ENCODE measurements at regions not wholly inside any gene's neighbourhood (a gene's known extent, or its start where the extent isn't known, plus 50 kb on each side); places are given as distances from the start of the nearest gene placed in this dataset.

GRCh38 chr10:120783098-120783497 lies 68.1 kb upstream of the WDR11 start:
- TF ChIP-seq POLR2A (IDR thresholded peaks at IDR 0.05) (no peak), EP300 (IDR thresholded peaks at IDR 0.05) (no peak), CTCF (IDR thresholded peaks at IDR 0.05) (no peak), POLR2AphosphoS5 (IDR thresholded peaks at IDR 0.05) (no peak)
- intact Hi-C loops (cut with DNase I; ENCODE audit: low total_unique reads), result no loop called here
- no peak overlapping the region for H3K27ac ChIP-seq
- WGBS, 5 donors, result 68 to 87% (median 79%) methylated on average over 5 of the region's 5 CpGs
- no peaks in the 10 kb centered on the region for H3K9me3 ChIP-seq
- H3K4me1 ChIP-seq, result no peaks in the 10 kb centered on the region
- no peaks in the 10 kb centered on the region for H3K36me3 ChIP-seq
- no peak overlapping the region for H3K4me3 ChIP-seq
- DNase-seq, result no peak
- H3K27me3 ChIP-seq, result peaks cover 0 to 12% (median 0%) of the 10 kb centered on the region in 3 donors

- Histone ChIP-seq H3K9me3 (no peaks in the 10 kb centered on the region), H3K27ac (no peak overlapping the region), H3K27me3 (peaks cover 0 to 12% (median 0%) of the 10 kb centered on the region in 3 donors), H3K36me3 (no peaks in the 10 kb centered on the region), H3K4me3 (no peak overlapping the region), H3K4me1 (peaks cover 0 to 2% (median 0%) of the 10 kb centered on the region in 4 donors)
- no peak for DNase-seq
- TF ChIP-seq POLR2A (IDR thresholded peaks at IDR 0.05) (no peak), EP300 (IDR thresholded peaks at IDR 0.05) (no peak), POLR2AphosphoS5 (IDR thresholded peaks at IDR 0.05) (no peak), CTCF (IDR thresholded peaks at IDR 0.05) (no peak)
- intact Hi-C loops (cut with DNase I; ENCODE audit: low total_unique reads), result no loop called here
- 56 to 74% (median 72%) methylated on average over 6 of the region's 6 CpGs for WGBS, 5 donors
Measured at GRCh38 chr10:120783867-120784266, 67.3 kb upstream of the WDR11 start.

- 78 to 88% (median 84%) methylated on average over 5 of the region's 5 CpGs for WGBS, 5 donors
- TF ChIP-seq CTCF (IDR thresholded peaks at IDR 0.05), result no peak
- TF ChIP-seq EP300 (IDR thresholded peaks at IDR 0.05), result no peak
- no peak for TF ChIP-seq POLR2A (IDR thresholded peaks at IDR 0.05)
- no peak for TF ChIP-seq POLR2AphosphoS5 (IDR thresholded peaks at IDR 0.05)
- intact Hi-C loops (cut with DNase I; ENCODE audit: low total_unique reads), result no loop called here
- Histone ChIP-seq H3K4me3 (no peak overlapping the region), H3K27ac (no peak overlapping the region), H3K9me3 (no peaks in the 10 kb centered on the region), H3K27me3 (no peaks in the 10 kb centered on the region), H3K4me1 (peaks cover 0 to 8% (median 0%) of the 10 kb centered on the region in 4 donors), H3K36me3 (no peaks in the 10 kb centered on the region)
- no peak for DNase-seq
Measured at GRCh38 chr10:120788771-120789170, 62.4 kb upstream of the WDR11 start.

GRCh38 chr10:120789303-120790203 lies 61.6 kb upstream of the WDR11 start:
- TF ChIP-seq CTCF (IDR thresholded peaks at IDR 0.05), result no peak
- TF ChIP-seq EP300 (IDR thresholded peaks at IDR 0.05), result no peak
- TF ChIP-seq POLR2AphosphoS5 (IDR thresholded peaks at IDR 0.05), result no peak
- no peak for TF ChIP-seq POLR2A (IDR thresholded peaks at IDR 0.05)
- H3K4me3 ChIP-seq, result no peak overlapping the region
- DNase-seq, result no peak
- H3K4me1 ChIP-seq, result peaks cover 0 to 8% (median 0%) of the 10 kb centered on the region in 4 donors
- H3K36me3 ChIP-seq, result no peaks in the 10 kb centered on the region
- intact Hi-C loops (cut with DNase I; ENCODE audit: low total_unique reads), result no loop called here
- WGBS, 5 donors, result 30 to 67% (median 58%) methylated on average over 5 of the region's 5 CpGs
- H3K9me3 ChIP-seq, result no peaks in the 10 kb centered on the region
- no peak overlapping the region for H3K27ac ChIP-seq
- no peaks in the 10 kb centered on the region for H3K27me3 ChIP-seq

Measured in stomach (tissue), 8 donors.